IMR-90 (cell line): ENCODE measurements at regions not wholly inside any gene's neighbourhood (a gene's known extent, or its start where the extent isn't known, plus 50 kb on each side); places are given as distances from the start of the nearest gene placed in this dataset.

Experiments used
- ATAC-seq: fragments of 200-7000 bp; cut with Tn5 transposase; 2 replicates; pipeline ENCODE4 v1.9.1; 2020; ENCODE audit warnings: low read depth, mild to moderate bottlenecking, moderate library complexity
- BruUV-seq: library from RNA; stranded (reverse); fragments of 400-500 nt; replicated peaks from 2 replicates; lab custom pipeline; 2021; lab: Mats Ljungman, UMichigan
- CTCF ChIA-PET: fragments of 300-600 bp; formaldehyde crosslinking; extraction: SDS; loops from one replicate; lab custom pipeline; 2021; ENCODE audit warnings: antibody characterized with exemption; lab: Yijun Ruan, JAX
- POLR2A ChIA-PET: fragments of 300-600 bp; sonication (Branson Sonifier 250); formaldehyde crosslinking; loops from one replicate; lab custom pipeline; 2022; ENCODE audit warnings: antibody characterized with exemption; ENCODE audit not compliant: unreplicated experiment; lab: Charles Lee
- DNase-seq: peaks from one replicate; pipeline ENCODE4 v3.0.0; 2013
- H2AFZ ChIP-seq: replicated peaks from 2 replicates; pipeline ENCODE3; 2013; ENCODE audit warnings: low read length, mild to moderate bottlenecking; ENCODE audit not compliant: poor library complexity
- H2AK5ac ChIP-seq: 2 replicates; pipeline ENCODE4 v1.6.1; 2013; ENCODE audit warnings: low read depth, low read length, inconsistent platforms
- H2AK9ac ChIP-seq: replicated peaks from 2 replicates; pipeline ENCODE3; 2013; ENCODE audit warnings: mild to moderate bottlenecking, low read depth, low read length, moderate library complexity; ENCODE audit not compliant: poor library complexity
- H2BK120ac ChIP-seq: 2 replicates; pipeline ENCODE4 v1.6.1; 2013; ENCODE audit warnings: low read depth, low read length, inconsistent platforms
- H2BK15ac ChIP-seq: 3 replicates; pipeline ENCODE4 v1.6.1; 2013; ENCODE audit warnings: low read depth, low read length, inconsistent platforms
- H2BK20ac ChIP-seq: 2 replicates; pipeline ENCODE4 v1.6.1; 2013; ENCODE audit warnings: low read depth, mild to moderate bottlenecking, inconsistent platforms, low read length, moderate library complexity
- H2BK5ac ChIP-seq: 2 replicates; pipeline ENCODE4 v1.6.1; 2013; ENCODE audit warnings: mild to moderate bottlenecking, low read depth, low read length, inconsistent platforms; ENCODE audit not compliant: poor library complexity, severe bottlenecking
- H3K14ac ChIP-seq: replicated peaks from 2 replicates; pipeline ENCODE4 v1.6.1; 2013; ENCODE audit warnings: low read depth, low read length, inconsistent platforms
- H3K18ac ChIP-seq: 2 replicates; pipeline ENCODE4 v1.6.1; 2013; ENCODE audit warnings: low read depth, low read length, control low read depth
- H3K23ac ChIP-seq: 2 replicates; pipeline ENCODE4 v1.6.1; 2013; ENCODE audit warnings: low read depth, low read length, inconsistent platforms
- H3K27ac ChIP-seq: 2 replicates; pipeline ENCODE4 v1.5.1; 2013; ENCODE audit warnings: mild to moderate bottlenecking, control low read depth, low read length; ENCODE audit not compliant: insufficient read depth
- H3K27me3 ChIP-seq: 2 replicates; pipeline ENCODE4 v1.6.1; 2013; ENCODE audit warnings: low read length; ENCODE audit not compliant: control insufficient read depth, insufficient read depth
- H3K36me3 ChIP-seq: 2 replicates; pipeline ENCODE4 v1.6.1; 2013; ENCODE audit warnings: low read length, mixed read lengths; ENCODE audit not compliant: control insufficient read depth, insufficient read depth
- H3K4ac ChIP-seq: 2 replicates; pipeline ENCODE4 v1.6.1; 2013; ENCODE audit warnings: low read depth, low read length, inconsistent platforms
- H3K4me1 ChIP-seq: 2 replicates; pipeline ENCODE4 v1.6.1; 2013; ENCODE audit warnings: low read length, mixed read lengths; ENCODE audit not compliant: control insufficient read depth, insufficient read depth
- H3K4me2 ChIP-seq: 2 replicates; pipeline ENCODE4 v1.6.1; 2013; ENCODE audit warnings: low read depth, mild to moderate bottlenecking, control low read depth, low read length, moderate library complexity
- H3K4me3 ChIP-seq: 2 replicates; pipeline ENCODE4 v1.5.1; 2013; ENCODE audit warnings: low read depth, mild to moderate bottlenecking, control low read depth, low read length, moderate library complexity; ENCODE audit not compliant: insufficient read depth
- H3K56ac ChIP-seq: 2 replicates; pipeline ENCODE4 v1.6.1; 2013; ENCODE audit warnings: low read length, inconsistent platforms; ENCODE audit not compliant: insufficient read depth; ENCODE audit errors: extremely low read depth
- H3K79me1 ChIP-seq, 2 experiments: 2 replicates each; pipeline ENCODE4 v1.6.1; 2013; ENCODE audit warnings: low read length in 2 of 2, inconsistent platforms in 1 of 2, low read depth in 1 of 2
- H3K9ac ChIP-seq: 2 replicates; pipeline ENCODE4 v1.6.1; 2013; ENCODE audit warnings: low read depth, low read length, control low read depth
- H3K9me1 ChIP-seq: 2 replicates; pipeline ENCODE4 v1.6.1; 2013; ENCODE audit warnings: low read length, inconsistent platforms; ENCODE audit not compliant: insufficient read depth
- H3K9me3 ChIP-seq: 2 replicates; pipeline ENCODE4 v1.6.1; 2013; ENCODE audit warnings: low read length; ENCODE audit not compliant: control insufficient read depth, insufficient read depth
- H4K20me1 ChIP-seq: 2 replicates; pipeline ENCODE4 v1.6.1; 2013; ENCODE audit warnings: low read length, inconsistent platforms; ENCODE audit not compliant: insufficient read depth
- H4K5ac ChIP-seq: 2 replicates; pipeline ENCODE4 v1.6.1; 2013; ENCODE audit warnings: mild to moderate bottlenecking, low read depth, low read length, control low read depth
- H4K8ac ChIP-seq, 2 experiments: 2 replicates each; pipeline ENCODE4 v1.6.1; 2013; ENCODE audit warnings: low read depth in 2 of 2, low read length in 2 of 2, control low read depth in 1 of 2, inconsistent platforms in 1 of 2
- H4K91ac ChIP-seq: 2 replicates; pipeline ENCODE4 v1.6.1; 2013; ENCODE audit warnings: low read depth, low read length, inconsistent platforms; ENCODE audit not compliant: insufficient read depth
- ELK1 ChIP-seq: fragments of 150-350 bp; IDR thresholded peaks from 2 replicates; pipeline ENCODE4 v1.6.1; 2016; ENCODE audit warnings: low read depth, mild to moderate bottlenecking, low read length, moderate library complexity, borderline replicate concordance
- MAZ ChIP-seq: IDR thresholded peaks from 2 replicates; pipeline ENCODE4 v1.6.1; 2012; ENCODE audit warnings: low read depth, mild to moderate bottlenecking, low read length, improper control_type of control experiment, moderate library complexity, borderline replicate concordance
- WGBS, 2 experiments: methylation state at CpG; one replicate each; pipeline versions ENCODE4 v1.1.5 to v1.1.7; 2013; ENCODE audit warnings: missing lambda C conversion rate in 2 of 2; ENCODE audit not compliant: insufficient read length in 1 of 2; ENCODE audit errors: extremely low coverage in 2 of 2; 5-methylcytosine and 5-hydroxymethylcytosine counted together
- dilution Hi-C: fragments of 300-500 bp; cut with HindIII; formaldehyde crosslinking; loops from one replicate; pipeline ENCODE4 v1.14.3; 2018; ENCODE audit warnings: low sequenced_read_pairs; ENCODE audit not compliant: unreplicated experiment
- in situ Hi-C: fragments of 300-500 bp; cut with MboI; formaldehyde crosslinking; loops from 3 replicates; pipeline ENCODE4 v1.14.3; 2019; ENCODE audit warnings: low sequenced_read_pairs, inconsistent platforms, mixed read lengths
- intact Hi-C: fragments of 100-400 bp; cut with micrococcal nuclease; formaldehyde crosslinking; loops from 2 replicates; pipeline ENCODE4 v1.10.0; 2022
- TF ChIP-seq, protein P1 (sequence below): fragments of 150-350 bp; IDR thresholded peaks from 2 replicates; pipeline ENCODE4 v1.6.1; 2017; ENCODE audit warnings: mild to moderate bottlenecking, antibody characterized with exemption, low read length, low read depth

- no peak overlapping the region for H3K18ac ChIP-seq
- dilution Hi-C loops = no loop called here
- ChIA-PET CTCF (no interaction called here), POLR2A (no interaction called here)
- no peaks in the 10 kb centered on the region for H3K79me1 ChIP-seq
- no peak overlapping the region for H3K14ac ChIP-seq
- no peak overlapping the region for H2AK5ac ChIP-seq
- no peak overlapping the region for H4K8ac ChIP-seq
- H3K9me1 ChIP-seq = no peaks in the 10 kb centered on the region
- H2BK5ac ChIP-seq = no peak overlapping the region
- H3K27ac ChIP-seq = no peak overlapping the region
- no peak overlapping the region for H2AK9ac ChIP-seq
- H2BK20ac ChIP-seq = no peak overlapping the region
- no peak overlapping the region for H3K56ac ChIP-seq
- no peak for ATAC-seq
- BruUV-seq = no TSS peak
- H3K36me3 ChIP-seq = no peaks in the 10 kb centered on the region
- no peak overlapping the region for H3K9ac ChIP-seq
- H4K91ac ChIP-seq = no peak overlapping the region
- H3K9me3 ChIP-seq = peaks cover 23% of the 10 kb centered on the region
- no peak for DNase-seq
- H3K4me1 ChIP-seq = no peaks in the 10 kb centered on the region
- H2BK120ac ChIP-seq = no peak overlapping the region
- no peak overlapping the region for H2AFZ ChIP-seq
- intact Hi-C loops = no loop called here
- no peaks in the 10 kb centered on the region for H4K20me1 ChIP-seq
- no peak overlapping the region for H3K4me3 ChIP-seq
- H3K27me3 ChIP-seq = no peaks in the 10 kb centered on the region
- no peak overlapping the region for H3K4ac ChIP-seq
- WGBS, 2 experiments = no CpG with 5 or more reads among the region's 3 CpGs
- no peak overlapping the region for H2BK15ac ChIP-seq
- in situ Hi-C loops = no loop called here
- H4K5ac ChIP-seq = no peak overlapping the region
- H3K4me2 ChIP-seq = no peak overlapping the region
- TF ChIP-seq, protein P1, sequence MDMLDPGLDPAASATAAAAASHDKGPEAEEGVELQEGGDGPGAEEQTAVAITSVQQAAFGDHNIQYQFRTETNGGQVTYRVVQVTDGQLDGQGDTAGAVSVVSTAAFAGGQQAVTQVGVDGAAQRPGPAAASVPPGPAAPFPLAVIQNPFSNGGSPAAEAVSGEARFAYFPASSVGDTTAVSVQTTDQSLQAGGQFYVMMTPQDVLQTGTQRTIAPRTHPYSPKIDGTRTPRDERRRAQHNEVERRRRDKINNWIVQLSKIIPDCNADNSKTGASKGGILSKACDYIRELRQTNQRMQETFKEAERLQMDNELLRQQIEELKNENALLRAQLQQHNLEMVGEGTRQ = no peak
- TF ChIP-seq ELK1 = no peak
- no peak for TF ChIP-seq MAZ
- no peak overlapping the region for H3K23ac ChIP-seq
Observed at GRCh38 chr15:53312707-53313106, 446.8 kb downstream of the WDR72 start.
